H9 (cell line): ENCODE measurements at regions not wholly inside any gene's neighbourhood (a gene's known extent, or its start where the extent isn't known, plus 50 kb on each side); places are given as distances from the start of the nearest gene placed in this dataset.

Experiments
- DNase-seq: peaks from one replicate; pipeline ENCODE4 v3.0.0-alpha.2; 2017
- H2AFZ ChIP-seq: one replicate; pipeline ENCODE4 v1.6.1; 2013; ENCODE audit warnings: mild to moderate bottlenecking, low read length, control low read depth, moderate library complexity
- H2AK5ac ChIP-seq: 2 replicates; pipeline ENCODE4 v1.6.1; 2013; ENCODE audit warnings: low read length, control low read depth, mixed read lengths; ENCODE audit not compliant: insufficient read length
- H2BK120ac ChIP-seq: one replicate; pipeline ENCODE4 v1.6.1; 2013; ENCODE audit warnings: low read depth, mild to moderate bottlenecking, low read length, control low read depth, inconsistent platforms; ENCODE audit not compliant: poor library complexity, severe bottlenecking
- H2BK12ac ChIP-seq: 2 replicates; pipeline ENCODE4 v1.6.1; 2013; ENCODE audit warnings: low read length, control low read depth, mixed read lengths, low read depth; ENCODE audit not compliant: insufficient read length
- H2BK15ac ChIP-seq: 2 replicates; pipeline ENCODE4 v1.6.1; 2013; ENCODE audit warnings: low read depth, low read length, control low read depth
- H2BK20ac ChIP-seq: one replicate; pipeline ENCODE4 v1.6.1; 2013; ENCODE audit warnings: low read depth, mild to moderate bottlenecking, low read length, control low read depth, inconsistent platforms; ENCODE audit not compliant: poor library complexity, severe bottlenecking
- H2BK5ac ChIP-seq: 2 replicates; pipeline ENCODE4 v1.6.1; 2013; ENCODE audit warnings: low read length, control low read depth, mixed read lengths; ENCODE audit not compliant: insufficient read length
- H3K14ac ChIP-seq: 2 replicates; pipeline ENCODE4 v1.6.1; 2013; ENCODE audit warnings: low read length, control low read depth; ENCODE audit not compliant: insufficient read depth
- H3K18ac ChIP-seq: 2 replicates; pipeline ENCODE4 v1.6.1; 2013; ENCODE audit warnings: low read depth, mild to moderate bottlenecking, mixed read lengths, low read length, control low read depth; ENCODE audit not compliant: insufficient read length
- H3K23ac ChIP-seq: 2 replicates; pipeline ENCODE4 v1.6.1; 2013; ENCODE audit warnings: low read length, control low read depth, mixed read lengths, low read depth; ENCODE audit not compliant: insufficient read length
- H3K23me2 ChIP-seq: 2 replicates; pipeline ENCODE4 v1.6.1; 2013; ENCODE audit warnings: low read depth, mild to moderate bottlenecking, mixed read lengths, low read length, control low read depth; ENCODE audit not compliant: insufficient read length, poor library complexity, severe bottlenecking
- H3K27ac ChIP-seq: 2 replicates; pipeline ENCODE4 v1.5.1; 2013; ENCODE audit warnings: low read length, control low read depth, mixed read lengths, low read depth; ENCODE audit not compliant: insufficient read length
- H3K27me3 ChIP-seq: 2 replicates; pipeline ENCODE4 v1.6.1; 2013; ENCODE audit warnings: low read length, control low read depth, inconsistent platforms; ENCODE audit not compliant: insufficient read depth
- H3K4ac ChIP-seq: 2 replicates; pipeline ENCODE4 v1.6.1; 2013; ENCODE audit warnings: low read depth, mild to moderate bottlenecking, control low read depth, inconsistent platforms, low read length, moderate library complexity
- H3K4me1 ChIP-seq: 2 replicates; pipeline ENCODE4 v1.6.1; 2013; ENCODE audit warnings: low read length, control low read depth, inconsistent platforms; ENCODE audit not compliant: insufficient read depth
- H3K4me2 ChIP-seq: 2 replicates; pipeline ENCODE4 v1.6.1; 2013; ENCODE audit warnings: low read length, control low read depth, mixed read lengths; ENCODE audit not compliant: insufficient read length, insufficient read depth
- H3K56ac ChIP-seq: 2 replicates; pipeline ENCODE4 v1.6.1; 2013; ENCODE audit warnings: low read depth, mild to moderate bottlenecking, mixed read lengths, low read length, control low read depth; ENCODE audit not compliant: insufficient read length
- H3K79me1 ChIP-seq: 2 replicates; pipeline ENCODE4 v1.6.1; 2013; ENCODE audit warnings: low read depth, mild to moderate bottlenecking, moderate library complexity, low read length, control low read depth, inconsistent platforms; ENCODE audit not compliant: insufficient read depth, poor library complexity, severe bottlenecking
- H3K79me2 ChIP-seq: 2 replicates; pipeline ENCODE4 v1.6.1; 2013; ENCODE audit warnings: low read length, control low read depth, inconsistent platforms; ENCODE audit not compliant: insufficient read depth
- H3K9ac ChIP-seq: 2 replicates; pipeline ENCODE4 v1.6.1; 2013; ENCODE audit warnings: low read length, control low read depth, mixed read lengths; ENCODE audit not compliant: insufficient read length; ENCODE audit errors: extremely low read depth
- H3K9me3 ChIP-seq: one replicate; pipeline ENCODE4 v1.6.1; 2013; ENCODE audit warnings: low read depth, low read length, inconsistent platforms; ENCODE audit not compliant: control insufficient read depth
- H3T11ph ChIP-seq: one replicate; pipeline ENCODE4 v1.6.1; 2013; ENCODE audit warnings: mild to moderate bottlenecking, low read length, control low read depth, inconsistent platforms
- H4K20me1 ChIP-seq: one replicate; pipeline ENCODE4 v1.6.1; 2013; ENCODE audit not compliant: control insufficient read depth, insufficient read length, insufficient read depth
- H4K5ac ChIP-seq: 2 replicates; pipeline ENCODE4 v1.6.1; 2013; ENCODE audit warnings: low read depth, mild to moderate bottlenecking, mixed read lengths, low read length, control low read depth; ENCODE audit not compliant: insufficient read length
- H4K8ac ChIP-seq: replicated peaks from 2 replicates; pipeline ENCODE4 v1.6.1; 2013; ENCODE audit warnings: low read length, control low read depth, mixed read lengths, low read depth; ENCODE audit not compliant: insufficient read length
- H4K91ac ChIP-seq: 2 replicates; pipeline ENCODE4 v1.6.1; 2013; ENCODE audit warnings: low read depth, mild to moderate bottlenecking, moderate library complexity, mixed read lengths, low read length, control low read depth; ENCODE audit not compliant: insufficient read length
- H3K27ac Mint-ChIP-seq, 3 experiments: 2 replicates in 2 of 3; 3 replicates in 1 of 3; pipeline ENCODE4 v1.8.0; 2020 to 2021; ENCODE audit warnings: mixed read lengths in 3 of 3, mild to moderate bottlenecking in 1 of 3, moderate library complexity in 1 of 3
- H3K27me3 Mint-ChIP-seq: 2 replicates; pipeline ENCODE4 v1.8.0; 2021; ENCODE audit warnings: low read depth, mild to moderate bottlenecking, moderate library complexity, mixed read lengths
- H3K36me3 Mint-ChIP-seq, 3 experiments: 2 replicates in 2 of 3; 3 replicates in 1 of 3; pipeline ENCODE4 v1.8.0; 2020 to 2021; ENCODE audit warnings: low read depth in 3 of 3, mixed read lengths in 3 of 3; ENCODE audit not compliant: insufficient read depth in 1 of 3
- H3K4me1 Mint-ChIP-seq, 2 experiments: 2 replicates each; pipeline ENCODE4 v1.8.0; 2020; ENCODE audit warnings: mixed read lengths in 2 of 2
- H3K4me3 Mint-ChIP-seq, 2 experiments: 2 replicates in 1 of 2; 3 replicates in 1 of 2; pipeline ENCODE4 v1.8.0; 2020 to 2021; ENCODE audit warnings: mild to moderate bottlenecking in 2 of 2, mixed read lengths in 2 of 2, moderate library complexity in 1 of 2
- H3K9me3 Mint-ChIP-seq, 2 experiments: 2 replicates in 1 of 2; 3 replicates in 1 of 2; pipeline ENCODE4 v1.8.0; 2020; ENCODE audit warnings: mild to moderate bottlenecking in 2 of 2, mixed read lengths in 2 of 2, moderate library complexity in 1 of 2
- CTCF ChIP-seq: fragments of 200-600 bp; sonication (generic); conservative IDR thresholded peaks from 3 replicates; pipeline ENCODE4 v1.8.0; 2021; ENCODE audit warnings: antibody characterized with exemption, mild to moderate bottlenecking
- WGBS: extraction: QIAGEN DNeasy Blood & Tissue Kit; methylation state at CpG from one replicate; pipeline ENCODE4 v1.1.7; 2013; ENCODE audit warnings: missing lambda C conversion rate, low lambda C conversion rate, mixed read lengths; ENCODE audit not compliant: insufficient read length; ENCODE audit errors: extremely low coverage; 5-methylcytosine and 5-hydroxymethylcytosine counted together

GRCh38 chr7:114786455-114786854 is 135.4 kb upstream of the MDFIC start:
- Histone ChIP-seq H2BK20ac (no peak overlapping the region), H2BK120ac (no peak overlapping the region), H3K9ac (no peak overlapping the region), H4K5ac (no peak overlapping the region), H3K14ac (no peak overlapping the region), H4K20me1 (no peaks in the 10 kb centered on the region), H3K27ac (no peak overlapping the region), H2AFZ (no peak overlapping the region), H3K23me2 (no peaks in the 10 kb centered on the region), H3K56ac (no peak overlapping the region), H2AK5ac (no peak overlapping the region), H3T11ph (no peak overlapping the region), H4K8ac (no peak overlapping the region), H4K91ac (no peak overlapping the region), H2BK15ac (no peak overlapping the region), H3K4ac (no peak overlapping the region), H3K79me2 (no peaks in the 10 kb centered on the region), H2BK12ac (no peak overlapping the region), H3K79me1 (no peaks in the 10 kb centered on the region), H3K18ac (no peak overlapping the region), H2BK5ac (no peak overlapping the region), H3K9me3 (no peaks in the 10 kb centered on the region), H3K4me1 (no peaks in the 10 kb centered on the region), H3K27me3 (no peaks in the 10 kb centered on the region), H3K4me2 (no peak overlapping the region), H3K23ac (no peak overlapping the region)
- no peaks in the 10 kb centered on the region for H3K27me3 Mint-ChIP-seq
- DNase-seq: no peak
- no peaks in the 10 kb centered on the region for H3K9me3 Mint-ChIP-seq
- no peaks in the 10 kb centered on the region for H3K36me3 Mint-ChIP-seq
- no CpG with 5 or more reads among the region's 7 CpGs for WGBS
- no peak overlapping the region for H3K27ac Mint-ChIP-seq
- TF ChIP-seq CTCF: no peak
- no peaks in the 10 kb centered on the region for H3K4me1 Mint-ChIP-seq
- no peak overlapping the region for H3K4me3 Mint-ChIP-seq
